Activated B cell treated with CpG ODN at 0.5 μM for 24 hours (primary cell): ENCODE measurements at regions not wholly inside any gene's neighbourhood (a gene's known extent, or its start where the extent isn't known, plus 50 kb on each side); places are given as distances from the start of the nearest gene placed in this dataset.
"Not testable (repeated sequence)": the region's sequence is repeated elsewhere in the genome, so short reads cannot be mapped to it uniquely, and the experiment has no call there.

Experiments
- ATAC-seq: fragments of 200-7000 bp; cut with Tn5 transposase; one replicate; pipeline ENCODE4 v1.10.0; 2021; ENCODE audit warnings: low read depth, mild to moderate bottlenecking, moderate library complexity
- CTCF ChIA-PET: fragments of 350-600 bp; sonication (Branson Sonifier 250); formaldehyde crosslinking; loops from one replicate; lab custom pipeline; 2021; ENCODE audit warnings: antibody characterized with exemption; lab: Charles Lee
- POLR2A ChIA-PET: fragments of 350-600 bp; sonication (Branson Sonifier 250); formaldehyde crosslinking; loops from one replicate; lab custom pipeline; 2021; ENCODE audit warnings: antibody characterized with exemption; lab: Charles Lee
- DNase-seq: peaks from one replicate; pipeline ENCODE4 v3.0.0; 2022
- H3K27ac Mint-ChIP-seq: one replicate; pipeline ENCODE4 v1.8.0; 2020; ENCODE audit warnings: mixed read lengths
- H3K27me3 Mint-ChIP-seq: one replicate; pipeline ENCODE4 v1.8.0; 2021; ENCODE audit warnings: mixed read lengths
- H3K36me3 Mint-ChIP-seq: one replicate; pipeline ENCODE4 v1.8.0; 2021; ENCODE audit warnings: low read depth, mixed read lengths
- H3K4me1 Mint-ChIP-seq: one replicate; pipeline ENCODE4 v1.8.0; 2021; ENCODE audit warnings: mixed read lengths
- H3K4me3 Mint-ChIP-seq: one replicate; pipeline ENCODE4 v1.8.0; 2020; ENCODE audit warnings: mild to moderate bottlenecking, mixed read lengths
- H3K9me3 Mint-ChIP-seq: one replicate; pipeline ENCODE4 v1.8.0; 2020; ENCODE audit warnings: mixed read lengths
- intact Hi-C: fragments of 100-400 bp; cut with micrococcal nuclease; formaldehyde crosslinking; loops from one replicate; pipeline ENCODE4 v1.15.1; 2024
- TF ChIP-seq, protein P1 (sequence below): fragments of 200-600 bp; IDR thresholded peaks from one replicate; pipeline ENCODE4 v1.8.0; 2022; ENCODE audit warnings: antibody characterized with exemption, mild to moderate bottlenecking

DNA sequence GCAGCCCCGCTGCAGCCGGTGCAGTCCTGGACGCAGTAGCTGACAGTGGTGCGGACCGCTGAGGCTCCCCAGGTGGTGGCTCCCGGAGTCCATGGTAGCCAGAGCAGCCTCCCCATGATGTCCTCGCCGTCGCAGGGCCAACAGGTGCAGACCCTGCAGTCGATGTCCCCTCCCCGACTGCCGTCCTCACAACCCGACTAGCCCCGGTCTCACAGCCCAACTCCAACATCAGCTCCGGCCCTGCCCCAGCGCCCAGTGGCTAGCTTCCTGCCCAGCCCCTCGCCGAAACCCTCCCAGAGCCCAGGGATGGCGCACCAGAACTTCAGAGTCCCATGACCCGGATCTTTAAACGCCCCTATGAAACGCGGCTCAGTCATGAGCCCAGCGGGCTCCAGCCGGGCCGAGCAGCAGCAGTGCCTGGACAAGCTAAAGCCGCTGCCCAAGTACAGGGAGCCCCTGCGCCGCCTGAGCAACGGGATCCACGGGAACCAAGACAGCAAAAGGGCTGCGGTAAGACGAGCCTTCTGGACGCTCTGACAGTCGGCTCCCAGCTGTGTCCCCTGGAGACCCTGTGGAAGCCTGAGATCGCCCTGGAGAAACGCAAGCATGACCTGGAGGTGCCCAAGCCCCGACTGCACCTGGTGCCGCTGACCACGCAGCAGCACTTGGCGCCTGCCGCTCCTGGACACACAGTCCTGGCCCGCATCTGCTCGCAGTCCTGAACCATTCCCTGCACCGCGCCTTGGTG is 53.8 kb upstream of the TUBA3E start:
- H3K9me3 Mint-ChIP-seq, result no peaks in the 10 kb centered on the region
- TF ChIP-seq, protein P1, sequence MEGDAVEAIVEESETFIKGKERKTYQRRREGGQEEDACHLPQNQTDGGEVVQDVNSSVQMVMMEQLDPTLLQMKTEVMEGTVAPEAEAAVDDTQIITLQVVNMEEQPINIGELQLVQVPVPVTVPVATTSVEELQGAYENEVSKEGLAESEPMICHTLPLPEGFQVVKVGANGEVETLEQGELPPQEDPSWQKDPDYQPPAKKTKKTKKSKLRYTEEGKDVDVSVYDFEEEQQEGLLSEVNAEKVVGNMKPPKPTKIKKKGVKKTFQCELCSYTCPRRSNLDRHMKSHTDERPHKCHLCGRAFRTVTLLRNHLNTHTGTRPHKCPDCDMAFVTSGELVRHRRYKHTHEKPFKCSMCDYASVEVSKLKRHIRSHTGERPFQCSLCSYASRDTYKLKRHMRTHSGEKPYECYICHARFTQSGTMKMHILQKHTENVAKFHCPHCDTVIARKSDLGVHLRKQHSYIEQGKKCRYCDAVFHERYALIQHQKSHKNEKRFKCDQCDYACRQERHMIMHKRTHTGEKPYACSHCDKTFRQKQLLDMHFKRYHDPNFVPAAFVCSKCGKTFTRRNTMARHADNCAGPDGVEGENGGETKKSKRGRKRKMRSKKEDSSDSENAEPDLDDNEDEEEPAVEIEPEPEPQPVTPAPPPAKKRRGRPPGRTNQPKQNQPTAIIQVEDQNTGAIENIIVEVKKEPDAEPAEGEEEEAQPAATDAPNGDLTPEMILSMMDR, result no peak
- no peak overlapping the region for H3K4me3 Mint-ChIP-seq
- peaks cover 33% of the 10 kb centered on the region for H3K27me3 Mint-ChIP-seq
- ChIA-PET POLR2A (no interaction called here), CTCF (no interaction called here)
- intact Hi-C loops, result no loop called here
- no peak overlapping the region for H3K27ac Mint-ChIP-seq
- H3K36me3 Mint-ChIP-seq, result no peaks in the 10 kb centered on the region
- H3K4me1 Mint-ChIP-seq, result no peaks in the 10 kb centered on the region
- no peak for DNase-seq
- ATAC-seq, result no peak

DNA sequence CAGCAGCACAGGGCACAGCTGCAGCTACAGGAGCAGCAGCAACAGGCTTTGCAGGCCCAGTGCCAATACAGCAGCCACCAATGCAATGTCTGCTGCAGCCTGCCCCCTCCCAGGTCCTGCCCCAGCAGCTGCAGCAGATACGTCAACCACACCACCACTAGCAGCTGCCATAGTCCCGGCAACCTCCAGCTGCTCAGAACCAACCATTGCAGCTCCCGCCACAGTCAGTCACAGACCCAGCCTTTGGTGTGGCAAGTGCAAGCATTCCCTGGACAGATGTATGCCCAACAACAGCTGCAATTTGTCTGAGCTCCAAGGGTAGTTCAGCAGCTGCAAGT is 53.3 kb upstream of the TUBA3E start:
- ATAC-seq, result no peak
- TF ChIP-seq, protein P1, result no peak
- no peak for DNase-seq
- intact Hi-C loops, result no loop called here
- POLR2A ChIA-PET, result no interaction called here
- CTCF ChIA-PET, result no interaction called here
- no peaks in the 10 kb centered on the region for H3K36me3 Mint-ChIP-seq
- no peaks in the 10 kb centered on the region for H3K4me1 Mint-ChIP-seq
- no peak overlapping the region for H3K4me3 Mint-ChIP-seq
- H3K27ac Mint-ChIP-seq, result no peak overlapping the region
- peaks cover 36% of the 10 kb centered on the region for H3K27me3 Mint-ChIP-seq
- no peaks in the 10 kb centered on the region for H3K9me3 Mint-ChIP-seq

DNA sequence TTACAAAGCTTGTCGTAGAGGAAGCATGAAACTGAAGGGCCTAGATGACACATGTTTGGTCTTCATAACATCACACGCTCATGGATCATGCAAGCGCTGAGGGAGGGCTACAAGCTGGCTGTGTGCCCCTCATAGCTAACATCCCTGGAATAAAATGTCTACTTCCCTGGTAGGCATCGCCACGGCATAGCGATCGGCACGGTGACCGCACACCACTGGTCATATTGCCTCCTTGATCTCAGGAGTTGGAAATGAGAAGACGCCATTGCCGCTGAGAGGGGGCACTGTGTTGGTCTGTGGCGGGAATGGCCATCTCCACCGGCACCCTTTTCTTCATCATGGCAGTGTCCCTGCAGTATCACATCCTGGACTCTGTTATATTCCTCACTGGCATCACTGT is 50.1 kb upstream of the TUBA3E start:
- ATAC-seq, H3K4me1 Mint-ChIP-seq, H3K9me3 Mint-ChIP-seq, H3K36me3 Mint-ChIP-seq, intact Hi-C loops, H3K4me3 Mint-ChIP-seq, DNase-seq, CTCF ChIA-PET, H3K27ac Mint-ChIP-seq, POLR2A ChIA-PET: not testable (repeated sequence)
- peaks cover 46% of the 10 kb centered on the region for H3K27me3 Mint-ChIP-seq
